HG03108 (cell line): ENCODE measurements at regions not wholly inside any gene's neighbourhood (a gene's known extent, or its start where the extent isn't known, plus 50 kb on each side); places are given as distances from the start of the nearest gene placed in this dataset.

Experiments used
- ATAC-seq: cut with Tn5 transposase; IDR thresholded peaks from one replicate; pipeline ENCODE4 v1.9.1; 2021; ENCODE audit warnings: moderate library complexity; ENCODE audit not compliant: unreplicated experiment

DNA sequence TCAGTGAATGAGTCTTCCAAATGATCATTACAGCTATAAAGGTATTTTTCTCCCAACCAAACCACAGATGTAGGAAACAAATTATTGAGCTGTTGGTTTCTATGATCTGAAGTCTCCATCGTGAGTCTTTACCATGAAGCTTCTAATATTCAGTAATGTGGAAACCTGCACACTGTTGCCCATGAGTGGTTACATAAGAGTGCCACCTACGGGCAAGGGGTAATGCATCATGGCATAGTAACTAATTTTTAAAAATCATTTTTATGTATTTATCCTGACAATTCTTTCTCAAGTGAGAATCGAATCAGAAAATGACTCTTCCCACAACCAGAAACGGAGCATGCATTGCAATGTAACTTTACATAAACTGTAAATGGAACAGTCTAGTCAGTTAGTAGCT, 282.5 kb upstream of the SMARCA2 start:
- ATAC-seq: no peak

DNA sequence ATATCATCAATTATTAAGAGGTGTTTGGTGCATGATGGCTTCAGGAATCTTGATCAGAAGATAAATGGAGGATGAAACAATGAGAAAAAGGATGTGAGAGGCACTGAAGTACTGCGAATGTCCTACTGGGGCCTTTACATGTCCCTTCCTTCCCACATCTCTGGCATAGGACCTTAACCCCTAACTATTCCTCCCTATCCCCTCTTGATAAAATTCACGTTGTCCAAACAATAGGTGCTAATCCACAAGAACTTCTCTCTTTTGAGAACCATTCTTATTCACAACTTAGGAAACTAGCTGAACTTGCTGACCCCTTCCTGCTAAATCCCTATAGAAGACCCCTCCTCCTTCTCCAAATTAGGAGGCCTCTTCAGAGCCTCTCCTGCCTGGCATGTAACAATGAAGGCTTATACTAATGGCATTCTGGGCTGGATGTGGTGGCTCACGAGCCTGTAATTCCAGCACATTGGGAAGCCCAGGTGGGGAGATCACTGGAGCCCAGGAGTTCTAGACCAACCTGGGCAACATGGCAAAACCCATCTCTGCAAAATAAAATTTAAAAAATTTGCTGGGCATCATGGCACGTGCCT, 276.5 kb upstream of the SMARCA2 start:
- no peak for ATAC-seq

DNA sequence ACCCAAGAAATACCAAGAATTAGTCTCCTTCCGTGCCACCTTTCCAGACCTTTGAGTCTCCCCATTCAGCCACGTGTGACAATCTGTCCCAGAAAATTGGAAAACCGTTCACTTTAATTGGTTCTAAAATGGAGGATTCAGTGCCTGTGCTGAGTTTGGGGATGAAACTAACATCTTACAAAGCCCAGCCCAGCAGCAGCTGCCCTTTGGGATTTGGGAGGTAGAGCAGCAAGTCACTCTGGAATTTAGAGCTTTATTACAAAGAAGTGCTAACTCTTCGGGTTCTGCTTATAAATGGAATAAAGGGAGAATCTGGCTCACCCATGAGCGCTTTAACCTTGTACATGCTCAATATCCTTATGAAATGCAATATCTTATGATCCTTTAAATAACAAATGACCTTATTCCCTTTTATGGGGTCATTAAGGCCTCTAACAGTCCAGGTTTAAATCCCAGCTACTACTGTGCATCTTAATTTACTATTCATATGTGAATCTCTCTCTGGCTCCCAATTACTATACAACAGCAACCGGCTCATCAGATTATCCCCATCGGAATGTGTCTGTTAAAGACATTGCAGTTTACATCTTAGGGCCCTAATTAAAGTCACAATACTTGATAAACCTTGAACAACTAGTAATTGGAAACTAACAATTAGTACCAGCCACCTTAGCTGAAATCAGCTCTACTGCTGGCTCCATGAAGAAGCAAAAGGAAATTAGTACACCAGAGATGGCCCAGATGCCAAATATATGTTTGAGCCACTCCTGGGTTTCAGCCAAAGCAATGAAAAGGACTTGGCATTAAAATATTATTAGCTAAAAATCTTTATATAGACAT, 271.8 kb upstream of the SMARCA2 start:
- no peak for ATAC-seq

DNA sequence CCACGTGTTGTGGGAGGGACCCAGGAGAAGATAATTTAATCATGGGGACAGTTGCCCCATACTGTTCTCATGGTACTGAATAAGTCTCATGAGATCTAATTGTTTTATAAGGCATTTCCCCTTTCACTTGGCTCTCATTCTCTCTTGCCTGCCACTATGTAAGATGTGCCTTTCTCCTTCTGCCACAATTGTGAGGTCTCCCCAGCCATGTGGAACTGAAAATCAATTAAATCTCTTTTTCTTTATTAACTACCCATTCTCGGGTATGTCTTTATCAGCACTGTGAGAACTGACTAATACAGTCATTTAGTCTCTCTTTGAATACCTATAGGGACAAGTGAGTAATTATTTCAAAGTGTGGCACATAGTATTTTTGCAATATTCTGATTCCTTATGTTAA, 269.2 kb upstream of the SMARCA2 start:
- ATAC-seq: no peak

DNA sequence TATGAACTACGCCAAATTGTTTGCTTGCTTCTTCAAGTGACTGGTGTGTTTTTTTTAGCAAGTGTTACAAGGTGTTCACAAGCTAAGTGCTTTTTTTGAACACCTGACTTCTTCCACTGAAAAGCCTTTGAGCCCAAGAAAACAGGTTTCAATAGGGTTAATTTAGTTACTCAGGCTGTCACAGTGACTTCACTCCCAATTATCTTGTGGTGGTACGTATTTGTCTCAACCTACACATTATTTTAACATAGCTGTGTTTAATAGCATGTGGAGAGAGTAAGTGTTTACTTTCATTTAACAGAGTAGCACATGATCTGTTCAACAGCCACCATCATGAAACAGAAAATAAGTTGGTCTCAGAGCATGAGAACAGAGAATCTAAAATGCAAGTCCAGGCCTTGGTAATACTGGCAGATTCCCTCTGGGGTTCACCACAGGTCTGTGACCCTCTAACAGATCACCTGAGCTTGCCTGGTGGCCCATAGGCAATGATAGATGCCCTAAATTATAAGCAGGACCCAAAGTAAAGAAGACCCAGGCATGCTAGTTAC, 267.7 kb upstream of the SMARCA2 start:
- no peak for ATAC-seq

DNA sequence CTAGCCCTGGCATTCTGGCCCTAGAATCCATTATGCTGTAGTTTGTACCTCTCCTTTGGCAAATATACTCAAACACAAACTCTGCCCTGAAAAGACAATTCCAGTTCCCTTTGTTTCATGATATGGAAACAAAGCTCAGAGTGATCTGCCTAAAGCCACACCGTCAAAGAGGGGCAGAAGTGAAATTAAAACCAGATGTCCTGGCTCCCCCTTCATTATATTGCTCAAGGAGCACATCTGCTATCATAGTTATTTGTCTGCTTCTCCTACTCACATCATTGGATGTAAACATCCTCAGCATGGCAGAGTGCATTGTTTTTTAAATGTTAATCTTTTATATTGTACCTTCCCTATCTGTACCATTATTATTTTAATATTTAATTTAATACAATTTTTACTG, 266.7 kb upstream of the SMARCA2 start:
- no peak for ATAC-seq

DNA sequence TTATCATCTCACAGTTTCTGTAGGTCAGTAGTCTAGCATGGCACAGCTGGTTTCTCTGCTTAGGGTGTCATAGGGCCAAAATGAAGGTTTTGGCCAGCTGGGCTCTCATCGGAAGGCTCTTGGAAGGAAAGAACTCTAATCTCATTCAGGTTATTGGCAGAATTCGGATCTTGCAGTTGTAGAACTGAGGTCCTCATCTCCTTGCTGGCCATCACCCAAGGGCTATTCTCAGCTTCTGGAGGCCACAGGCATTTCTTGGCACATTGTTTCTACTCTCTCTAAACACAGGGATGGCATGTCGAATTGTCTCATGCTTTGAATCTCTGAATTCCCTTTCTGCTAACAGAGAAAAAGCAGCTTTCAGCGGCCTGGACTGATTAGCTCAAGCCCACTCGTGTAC, 258.0 kb upstream of the SMARCA2 start:
- ATAC-seq: no peak

DNA sequence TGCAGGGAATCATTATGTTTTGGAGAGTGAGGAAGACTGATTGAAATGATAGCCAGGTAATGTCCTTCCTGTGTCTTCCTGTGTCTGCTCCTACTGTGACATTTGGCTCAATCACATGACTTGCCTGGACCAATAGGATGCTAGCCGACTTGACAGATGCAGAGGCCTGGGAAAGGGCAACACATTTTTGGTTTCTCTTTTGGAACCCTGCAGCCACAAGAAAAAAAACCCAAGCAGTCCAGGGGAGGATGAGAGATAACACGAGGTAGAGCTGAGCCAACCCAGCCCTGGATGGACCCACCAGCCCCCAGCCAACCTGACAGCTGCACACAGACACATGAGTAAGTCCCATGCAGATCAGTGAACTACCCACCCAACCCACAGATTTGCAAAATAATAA, 256.1 kb upstream of the SMARCA2 start:
- no peak for ATAC-seq

DNA sequence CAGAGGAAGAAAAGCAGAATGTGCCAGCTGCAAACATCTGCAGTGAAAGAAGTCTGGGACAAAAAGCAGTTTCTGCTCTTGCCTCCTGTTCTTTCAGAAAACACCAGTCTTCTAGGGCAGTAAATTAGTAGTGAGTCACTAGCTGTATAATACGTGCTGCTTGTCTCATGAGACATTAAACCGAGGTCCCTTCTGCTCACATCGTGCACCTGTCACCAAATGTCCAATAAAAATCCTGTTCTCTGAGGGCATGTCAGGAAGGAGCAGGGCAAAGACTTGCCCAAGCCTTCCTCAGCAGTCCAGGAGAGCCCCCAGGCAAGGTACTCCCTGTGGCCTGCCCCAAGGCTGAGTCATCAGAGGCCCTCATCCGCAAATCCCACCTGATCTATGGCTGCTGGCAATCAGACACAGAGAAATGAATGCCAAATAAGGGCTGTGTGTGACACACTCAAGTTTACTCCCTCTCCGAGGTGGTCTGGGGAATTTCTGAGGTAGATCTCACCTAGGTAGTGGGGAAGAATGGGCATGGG, 255.3 kb upstream of the SMARCA2 start:
- ATAC-seq: no peak

DNA sequence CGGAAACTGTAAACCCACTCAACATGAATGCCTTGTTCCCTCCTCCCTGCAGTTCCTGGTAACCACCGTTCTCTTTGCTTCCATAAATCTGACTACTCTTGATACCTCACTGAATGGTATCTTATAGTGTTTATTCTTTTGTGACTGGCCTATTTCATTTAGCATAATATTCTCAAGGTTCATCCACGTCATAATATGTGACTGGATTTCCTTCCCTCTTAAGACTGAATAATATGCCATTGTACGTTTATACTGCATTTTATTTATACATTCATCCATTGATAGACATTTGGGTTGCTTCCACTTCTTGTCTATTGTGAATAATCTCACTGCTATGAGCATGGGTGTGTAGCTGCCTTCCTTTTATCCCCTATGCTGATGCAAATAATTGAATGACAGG, 253.3 kb upstream of the SMARCA2 start:
- ATAC-seq: no peak

DNA sequence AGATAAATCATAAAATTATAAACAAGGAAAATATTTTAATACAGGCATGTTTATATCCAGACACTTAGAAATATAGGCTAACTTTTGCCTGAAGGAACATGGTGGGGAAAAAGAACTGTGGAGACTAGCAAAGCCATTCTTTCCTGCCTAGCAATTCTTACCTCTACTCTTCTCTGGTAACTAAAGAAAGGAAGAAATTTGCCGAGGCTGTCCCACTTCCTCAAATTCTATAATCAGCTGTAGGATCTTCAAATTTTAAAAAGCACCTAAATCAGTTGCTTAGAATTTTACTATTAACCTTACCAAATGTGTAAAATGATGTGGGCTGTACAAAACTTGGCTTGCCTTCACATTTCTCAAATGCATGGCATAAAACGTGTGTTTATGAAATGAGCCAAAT, 249.1 kb upstream of the SMARCA2 start:
- no peak for ATAC-seq

DNA sequence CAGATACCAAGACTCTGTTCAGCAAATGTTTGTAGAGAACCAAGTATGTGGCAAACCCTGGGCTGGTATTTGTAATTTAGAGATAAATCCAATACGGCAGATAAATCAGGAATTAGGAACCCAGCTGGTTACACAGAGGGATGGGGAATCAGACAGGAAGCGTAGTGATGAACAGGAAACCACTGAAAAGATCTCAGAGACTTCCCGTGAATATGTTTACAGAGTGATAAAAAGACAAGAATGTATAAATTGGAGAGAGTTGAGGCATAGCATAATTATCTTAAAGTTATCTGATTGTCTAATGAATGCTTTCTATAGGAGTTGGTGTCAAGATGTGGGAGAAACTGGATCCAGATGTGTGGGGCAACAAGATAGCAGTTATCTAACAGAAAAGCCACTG, 246.6 kb upstream of the SMARCA2 start:
- no peak for ATAC-seq

DNA sequence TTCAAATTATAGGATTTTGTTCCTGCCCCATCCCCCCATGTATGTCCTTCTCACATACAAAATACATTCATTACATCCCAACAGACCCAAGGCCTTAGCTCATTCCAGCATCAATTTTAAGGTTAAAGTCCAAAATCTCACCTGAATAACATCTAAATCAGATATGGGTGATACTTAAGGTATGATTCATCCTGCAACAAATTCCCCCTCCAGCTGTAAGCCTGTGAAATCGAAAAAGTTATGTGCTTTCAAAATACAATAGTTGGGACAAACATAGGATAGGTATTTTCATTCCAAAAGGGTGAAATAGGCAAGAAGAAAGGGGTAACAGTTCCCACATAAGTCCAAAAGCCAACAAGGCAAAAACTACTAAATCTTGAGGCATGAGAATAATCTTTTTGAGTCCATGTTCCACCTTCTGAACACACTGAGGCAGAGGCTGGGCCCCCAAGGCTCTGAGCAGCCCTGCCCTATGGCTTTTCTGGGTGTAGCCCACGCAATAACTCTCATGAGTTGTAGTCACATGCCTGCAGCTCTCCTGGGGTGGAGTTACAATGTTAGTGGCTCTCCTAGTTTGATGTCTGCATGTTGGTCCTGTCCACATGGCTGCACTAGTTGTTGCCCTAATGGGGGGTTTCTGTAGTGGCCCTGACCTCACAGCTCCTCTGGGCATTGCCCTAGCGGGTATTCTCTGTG, 243.9 kb upstream of the SMARCA2 start:
- no peak for ATAC-seq

DNA sequence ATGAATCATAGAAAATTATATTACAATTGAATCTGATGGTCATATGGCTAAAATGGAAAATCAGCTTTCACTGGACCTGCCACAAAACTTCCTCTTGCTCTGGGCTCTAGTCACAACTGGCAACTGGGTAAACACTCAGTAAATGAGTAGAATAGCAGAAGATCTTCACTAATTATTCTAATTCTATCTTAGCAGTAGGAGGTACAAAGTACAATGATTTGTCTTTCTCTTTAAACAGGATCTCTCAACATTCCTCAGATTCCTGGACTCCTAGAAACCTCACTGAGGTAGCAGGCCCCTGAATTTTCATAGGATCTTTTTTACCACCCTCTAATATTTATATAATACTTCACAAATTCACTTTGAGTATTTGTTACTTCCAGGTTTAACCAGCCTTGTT, 239.9 kb upstream of the SMARCA2 start:
- ATAC-seq: no peak

DNA sequence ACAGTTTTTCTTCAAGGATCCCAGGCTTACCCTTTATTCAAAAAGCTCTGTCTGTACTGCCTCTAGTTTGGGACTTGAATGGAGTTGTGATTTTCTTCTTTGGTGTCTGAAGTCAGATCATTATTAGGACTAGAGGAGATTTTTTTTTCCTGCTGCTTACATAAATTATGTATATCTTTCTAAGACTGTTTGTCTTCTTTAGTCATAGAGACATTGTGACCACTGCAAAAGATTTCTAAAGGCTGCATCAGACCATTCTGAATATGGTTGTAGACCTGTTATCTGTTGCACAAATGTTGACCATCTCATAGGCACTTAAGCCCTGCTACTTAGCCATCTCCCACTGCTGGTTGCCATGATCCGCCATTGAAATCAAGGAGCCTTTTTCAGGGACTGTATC, 238.5 kb upstream of the SMARCA2 start:
- ATAC-seq: no peak

DNA sequence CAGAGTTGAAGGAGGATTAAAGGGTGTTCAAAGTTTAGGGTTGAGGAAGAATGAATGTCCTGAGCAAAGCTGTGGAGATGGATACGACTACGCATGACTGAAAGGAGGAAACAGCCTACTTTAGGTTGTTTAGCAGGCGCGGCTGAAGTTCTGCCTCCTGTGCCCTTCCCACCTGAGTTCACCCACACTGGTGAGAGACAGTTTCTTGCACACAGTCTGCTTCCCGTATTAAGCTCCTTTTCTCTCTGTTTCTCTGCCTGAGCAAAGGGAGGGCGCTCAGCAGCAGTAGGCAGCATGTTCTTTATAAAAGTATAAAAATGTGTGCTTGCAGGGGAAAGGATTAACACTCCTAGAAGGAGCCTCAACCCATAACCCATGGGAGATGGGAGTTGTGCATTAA, 224.0 kb upstream of the SMARCA2 start:
- no peak for ATAC-seq

DNA sequence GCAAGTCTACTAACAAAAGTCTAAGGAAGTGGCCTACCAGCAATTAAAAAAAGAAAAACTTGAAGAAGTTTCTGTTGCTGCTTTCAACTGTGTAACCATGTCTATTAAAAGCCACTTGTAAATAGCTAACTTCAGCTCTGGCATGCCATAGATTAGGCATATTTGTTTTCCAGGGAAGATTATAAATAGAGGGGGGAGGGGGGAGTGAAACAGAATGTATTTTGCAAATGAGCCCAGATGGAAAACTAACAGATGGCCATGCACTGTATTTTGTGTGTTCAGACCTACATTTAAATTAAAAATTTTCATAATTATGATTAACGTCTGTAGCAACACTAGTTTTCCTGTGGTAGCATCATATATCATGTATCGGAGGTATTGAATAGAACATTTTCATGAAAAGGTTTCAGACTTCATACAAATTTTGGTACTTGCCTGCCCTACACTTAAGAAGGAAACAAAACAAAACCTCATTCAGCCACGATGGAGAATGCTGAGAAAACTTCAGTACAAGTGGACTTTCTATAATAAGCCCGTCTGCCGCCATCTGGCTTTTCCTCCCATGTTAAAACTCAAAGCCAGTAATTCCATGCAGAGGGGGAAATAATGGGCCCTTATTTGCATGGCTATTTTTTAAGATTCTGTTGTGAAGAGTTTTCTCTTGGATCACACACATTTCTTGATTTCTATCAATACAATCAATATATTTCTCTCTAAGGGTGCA, 220.4 kb upstream of the SMARCA2 start:
- no peak for ATAC-seq

DNA sequence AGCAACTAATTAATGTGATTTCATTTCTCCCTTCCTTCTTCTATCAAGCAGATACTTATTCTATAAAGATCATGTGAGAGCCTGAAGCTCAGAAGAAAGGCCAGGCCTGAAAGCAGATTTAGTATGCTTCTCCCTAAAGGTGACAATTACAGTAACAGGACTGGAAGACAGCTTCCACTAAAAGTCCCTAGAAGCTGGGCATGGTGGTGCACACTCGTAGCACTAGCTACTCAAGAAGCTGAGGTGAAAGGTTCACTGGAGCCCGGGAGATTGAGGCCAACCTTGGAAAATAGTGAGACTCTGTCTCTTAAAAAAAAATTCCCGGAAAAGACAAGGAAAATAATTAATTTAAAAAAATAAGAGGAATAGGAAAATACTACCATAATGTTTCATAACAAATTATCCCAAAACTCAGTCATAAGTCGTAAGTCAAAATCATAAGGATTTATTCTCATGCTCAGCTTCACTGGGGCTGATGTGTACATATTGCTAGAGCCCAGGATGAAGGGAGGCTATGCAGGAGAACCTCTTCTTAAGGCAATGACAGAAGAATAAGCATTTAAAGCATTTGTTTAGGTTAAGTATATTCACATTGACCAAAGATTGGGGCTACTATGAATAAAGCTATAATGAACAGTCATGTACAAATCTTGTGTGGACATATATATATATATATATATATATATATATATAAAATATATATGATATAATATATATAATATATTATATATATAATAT, 210.8 kb upstream of the SMARCA2 start:
- no peak for ATAC-seq

DNA sequence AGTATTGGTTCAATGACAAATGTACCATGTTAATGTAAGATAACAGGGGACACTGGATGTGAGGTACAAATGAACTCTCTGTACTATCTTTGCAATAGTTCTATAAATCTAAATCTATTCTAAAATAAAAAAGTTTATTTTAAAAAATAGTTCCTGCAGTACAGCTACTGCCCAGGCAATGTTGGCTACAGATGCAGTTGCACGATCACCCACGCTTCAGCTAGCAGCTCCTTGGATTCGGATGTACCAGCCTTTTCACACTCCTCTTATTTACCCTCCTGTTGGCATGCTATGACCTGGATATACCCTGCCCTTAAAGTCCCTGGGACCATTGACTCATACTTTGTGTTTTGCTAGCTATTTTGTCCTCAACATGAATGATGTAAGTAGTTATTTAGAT, 185.4 kb upstream of the SMARCA2 start:
- no peak for ATAC-seq

DNA sequence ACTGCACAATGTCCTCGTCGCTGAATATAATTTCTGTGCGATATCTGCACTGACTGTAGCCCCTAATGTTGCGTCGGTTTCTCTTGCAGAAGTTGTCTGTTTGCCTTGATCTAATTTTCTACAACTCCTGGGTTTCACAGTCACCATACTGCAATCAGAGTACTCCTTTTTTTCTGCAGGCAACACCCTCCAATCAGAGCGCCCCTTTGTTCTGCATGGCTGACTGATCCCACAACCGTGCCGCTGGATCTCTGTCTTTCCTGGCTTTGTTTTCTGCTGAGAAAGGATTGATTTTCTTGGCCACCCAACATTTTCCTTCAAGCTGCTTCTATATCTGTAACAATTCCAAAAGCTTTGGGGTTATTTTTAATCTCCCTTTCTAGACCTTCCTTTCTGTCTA, 182.2 kb upstream of the SMARCA2 start:
- no peak for ATAC-seq
